HG03097 (cell line): ENCODE measurements at regions not wholly inside any gene's neighbourhood (a gene's known extent, or its start where the extent isn't known, plus 50 kb on each side); places are given as distances from the start of the nearest gene placed in this dataset.
"Not testable (repeated sequence)": the region's sequence is repeated elsewhere in the genome, so short reads cannot be mapped to it uniquely, and the experiment has no call there.

Experiments used
- ATAC-seq: cut with Tn5 transposase; IDR thresholded peaks from one replicate; pipeline ENCODE4 v1.9.1; 2021; ENCODE audit not compliant: unreplicated experiment, low FRiP score

DNA sequence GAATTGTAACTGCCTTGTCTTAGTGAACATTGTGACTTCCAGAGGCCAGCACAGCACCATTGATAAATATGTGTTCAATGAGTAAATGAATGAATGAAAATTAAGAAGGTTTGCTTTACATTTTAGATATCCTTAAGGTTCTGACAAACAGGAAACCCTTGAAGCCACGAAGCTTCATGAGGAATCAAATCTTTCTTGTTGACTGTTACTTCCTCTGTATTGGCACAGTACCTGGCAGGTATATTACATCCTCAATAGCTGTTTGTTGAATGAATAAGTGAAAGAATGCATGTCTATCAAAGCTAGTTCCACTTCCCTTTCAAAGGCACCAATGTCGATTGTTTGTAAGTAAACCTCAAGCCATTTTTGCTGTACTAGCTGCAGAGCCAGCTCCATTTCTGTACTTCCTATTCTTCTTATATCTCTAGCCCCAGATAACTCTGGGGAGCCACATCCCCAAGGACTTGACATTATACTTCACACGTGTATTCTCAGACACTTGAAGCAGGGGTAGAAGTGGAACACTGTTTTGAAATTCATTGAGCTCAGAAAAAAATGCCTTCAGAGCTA lies 140.3 kb upstream of the RAG2 start:
- ATAC-seq, result no peak

DNA sequence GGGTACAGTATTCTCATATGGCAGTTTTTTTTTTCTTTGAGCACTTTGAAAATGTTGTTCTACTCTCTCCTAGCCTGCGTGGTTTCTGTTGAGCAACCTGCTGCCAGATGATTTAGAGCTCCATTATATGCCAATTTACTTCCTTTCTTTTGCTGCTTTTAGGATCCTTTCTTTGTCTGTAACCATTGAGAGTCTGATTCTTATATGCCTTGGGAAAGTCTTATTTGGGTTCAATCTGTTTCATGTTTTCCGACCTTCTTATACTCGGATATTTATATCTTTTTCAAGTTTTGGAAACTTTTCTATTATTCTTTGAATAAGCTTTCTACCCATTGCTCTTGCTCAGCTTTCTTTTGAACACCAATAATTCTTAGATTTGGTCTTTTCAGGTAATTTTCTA lies 138.1 kb upstream of the RAG2 start:
- no peak for ATAC-seq

DNA sequence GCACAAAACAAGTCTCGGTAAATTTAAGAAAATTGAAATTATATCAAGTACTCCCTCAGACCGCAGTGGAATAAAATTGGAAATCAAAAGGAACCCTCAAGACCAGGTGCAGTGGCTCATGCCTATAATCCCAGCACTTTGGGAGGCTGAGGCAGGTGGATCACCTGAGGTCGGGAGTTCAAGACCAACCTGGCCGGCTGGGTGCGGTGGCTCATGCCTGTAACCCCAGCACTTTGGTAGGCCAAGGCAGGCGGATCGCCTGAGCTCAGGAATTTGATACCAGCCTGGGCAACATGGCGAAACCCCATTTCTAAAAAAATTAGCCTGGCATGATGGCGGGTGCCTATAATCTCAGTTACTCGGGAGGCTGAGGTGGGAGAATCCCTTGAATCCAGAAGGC lies 135.7 kb upstream of the RAG2 start:
- ATAC-seq, result not testable (repeated sequence)

DNA sequence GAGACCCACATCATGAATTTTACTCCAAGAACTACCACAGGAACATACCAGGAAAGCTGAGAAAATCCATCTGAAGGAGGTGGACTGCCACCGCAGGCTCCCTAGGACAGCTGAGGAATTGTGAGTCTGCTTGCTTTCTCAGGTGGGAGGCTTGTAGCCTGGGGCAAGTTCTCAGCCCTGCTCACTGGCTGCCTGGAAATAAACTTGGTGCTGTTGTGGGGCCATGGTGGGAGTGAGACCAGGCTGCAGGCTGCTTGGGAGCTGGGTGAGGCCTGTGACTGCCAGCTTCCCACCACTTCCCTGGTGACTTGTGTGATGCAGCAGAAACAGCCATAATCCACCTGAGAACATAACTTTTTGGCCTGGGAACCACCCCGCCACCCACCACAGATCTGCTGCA lies 132.7 kb upstream of the RAG2 start:
- no peak for ATAC-seq

DNA sequence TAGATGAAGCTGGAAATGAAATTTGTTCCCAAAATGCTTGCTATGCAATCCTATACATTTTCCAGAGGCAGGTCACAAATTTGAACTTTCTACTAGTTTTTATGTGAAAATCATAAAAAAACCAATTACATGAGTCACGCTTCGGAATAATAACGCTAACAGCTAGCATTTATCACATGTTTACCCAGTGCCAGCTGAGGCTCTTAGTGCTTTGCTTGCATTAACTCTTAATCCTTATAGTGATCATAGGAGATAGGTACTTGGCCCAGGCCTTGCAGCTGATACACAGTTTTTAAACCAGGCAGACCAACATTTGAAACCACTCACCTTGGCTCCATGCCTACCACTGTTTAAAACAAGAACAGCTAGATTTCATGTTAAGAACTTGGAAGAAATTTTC lies 131.8 kb upstream of the RAG2 start:
- ATAC-seq, result no peak

DNA sequence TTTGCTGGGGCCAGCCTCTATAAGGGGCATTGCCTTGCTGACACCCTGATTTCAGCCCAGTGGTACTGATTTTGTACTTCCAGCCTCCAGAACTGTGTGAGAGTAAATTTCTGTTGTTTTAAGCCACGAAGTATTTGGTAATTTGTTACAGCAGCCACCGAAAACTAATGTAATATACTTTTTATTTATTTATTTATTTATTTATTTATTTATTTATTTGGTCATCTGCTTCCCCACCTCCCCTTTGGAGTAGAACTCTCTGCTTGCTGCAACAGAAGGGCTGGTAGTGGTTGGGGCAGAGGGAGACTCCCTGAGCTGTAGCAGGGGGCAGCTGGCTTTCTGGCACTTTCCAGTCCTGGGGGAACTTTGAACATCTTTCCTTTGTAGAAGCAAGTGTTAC lies 128.4 kb upstream of the RAG2 start:
- no peak for ATAC-seq

DNA sequence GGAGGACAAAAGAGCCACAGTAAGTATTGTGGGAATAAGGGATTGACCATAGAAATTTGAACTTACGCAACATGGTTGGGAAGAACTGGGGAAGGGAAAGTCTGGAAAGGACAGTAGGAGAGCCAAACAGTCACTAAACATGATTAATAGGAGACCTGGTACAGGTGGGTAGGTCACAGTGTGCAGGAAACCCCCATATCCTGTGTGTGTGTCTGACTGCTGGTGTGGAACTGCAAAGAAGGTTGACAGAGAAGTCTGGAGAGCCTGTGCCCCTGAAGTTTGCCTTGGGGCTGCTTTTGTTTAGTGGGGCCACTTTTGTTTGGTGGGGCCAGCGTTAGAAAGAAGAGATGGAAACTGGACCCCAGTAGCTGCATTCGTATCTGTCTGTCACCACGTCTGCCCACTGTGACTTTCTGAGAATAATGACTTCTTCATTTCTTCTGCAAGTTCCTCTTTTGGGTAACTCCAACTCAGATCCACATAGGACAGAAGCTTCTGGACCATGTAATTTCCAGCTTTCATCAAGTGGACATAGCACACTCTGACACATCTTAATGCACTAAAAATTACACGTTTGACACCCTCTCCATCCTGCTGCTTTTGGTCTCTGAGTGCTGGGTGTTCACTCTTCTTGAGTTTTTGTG lies 126.8 kb upstream of the RAG2 start:
- ATAC-seq, result peak; percentile 76

DNA sequence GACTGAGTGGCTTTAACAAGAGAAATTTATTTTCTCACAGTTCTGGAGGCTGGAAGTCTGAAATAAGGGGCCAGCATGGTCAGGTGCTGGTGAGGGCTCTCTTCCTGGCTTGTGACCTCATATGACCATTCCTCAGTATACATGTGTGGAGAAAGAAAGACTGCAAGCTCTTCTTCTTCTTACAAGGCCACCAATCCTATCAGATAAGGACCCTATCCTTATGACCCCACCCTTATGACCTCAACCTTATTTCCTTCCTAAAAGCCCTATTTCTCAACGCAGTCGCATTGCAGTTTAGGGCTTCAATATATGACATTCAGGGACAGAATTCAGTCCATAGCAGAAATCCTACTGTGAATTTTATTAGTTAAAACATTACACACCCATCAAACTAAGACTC lies 124.4 kb upstream of the RAG2 start:
- no peak for ATAC-seq

DNA sequence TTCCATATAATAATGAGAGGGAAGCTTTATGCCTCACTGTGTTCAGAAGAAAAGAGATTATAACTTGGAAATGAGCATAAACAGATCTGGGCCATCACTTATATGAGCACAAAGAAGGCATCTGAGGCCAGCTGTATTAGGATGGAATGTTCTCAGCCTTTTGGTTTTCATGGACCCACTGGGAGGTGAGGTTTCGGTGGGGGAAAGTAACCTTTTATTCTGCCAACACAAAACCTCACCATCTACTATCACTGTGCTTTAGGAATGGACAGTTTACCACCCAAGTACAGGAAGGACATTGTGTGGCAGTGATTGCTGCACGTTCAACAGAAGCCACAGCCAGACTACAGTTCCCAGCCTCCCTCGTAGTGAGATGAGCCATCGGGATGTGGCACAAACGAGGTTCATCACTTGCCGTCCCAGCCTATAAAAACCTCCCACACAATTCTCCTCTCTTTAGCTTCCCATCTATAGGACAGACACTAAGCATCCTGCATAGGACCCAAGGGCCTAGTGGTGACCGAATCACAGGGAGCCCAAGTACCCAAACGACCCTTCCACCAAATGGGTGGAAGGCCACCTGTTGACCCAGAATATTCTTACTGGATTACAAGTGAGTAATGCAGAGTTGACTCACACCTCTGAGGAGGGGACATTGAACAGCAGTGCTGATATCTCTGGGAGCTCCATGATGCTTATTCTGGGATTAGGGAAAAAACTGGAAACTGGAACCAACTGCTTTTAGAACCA lies 121.5 kb upstream of the RAG2 start:
- no peak for ATAC-seq

DNA sequence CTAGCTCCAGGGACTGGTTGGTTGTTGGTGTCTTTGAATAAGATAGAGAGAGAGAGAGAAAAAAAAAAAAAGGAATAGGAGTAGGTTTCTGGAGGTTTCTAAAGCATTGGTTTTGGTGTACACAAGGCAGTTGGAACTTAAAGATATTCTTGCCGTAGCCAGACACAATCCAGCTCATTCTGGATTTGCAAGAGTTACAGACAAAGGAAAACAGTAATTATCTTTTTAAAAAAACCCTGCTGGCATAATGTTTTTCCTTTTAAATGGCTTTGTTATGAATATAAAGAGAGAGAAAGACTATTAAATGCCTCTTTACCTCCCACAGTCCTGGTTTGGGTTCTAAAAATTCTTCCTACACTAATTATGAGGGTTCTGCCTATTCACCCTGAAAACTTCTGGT lies 120.4 kb upstream of the RAG2 start:
- no peak for ATAC-seq

DNA sequence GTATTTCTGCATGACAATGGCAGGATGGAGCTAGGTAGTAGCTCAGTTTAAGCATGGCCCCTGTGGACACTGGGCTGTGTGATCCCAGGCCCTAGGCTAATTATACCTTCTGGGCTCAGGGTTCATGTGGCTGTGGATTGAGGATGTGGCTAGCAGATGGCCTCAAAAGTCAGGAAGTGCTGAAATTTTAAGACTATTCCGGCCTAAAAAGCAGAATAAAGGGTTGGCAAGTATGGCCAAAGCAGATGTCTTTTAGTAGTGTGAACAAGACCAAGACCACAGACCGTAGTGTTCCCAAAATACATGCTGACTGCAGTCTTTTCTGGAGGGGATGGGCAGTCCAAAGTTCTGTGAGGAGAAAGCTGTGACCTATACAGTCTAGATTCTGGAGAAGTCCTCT lies 115.7 kb upstream of the RAG2 start:
- no peak for ATAC-seq

DNA sequence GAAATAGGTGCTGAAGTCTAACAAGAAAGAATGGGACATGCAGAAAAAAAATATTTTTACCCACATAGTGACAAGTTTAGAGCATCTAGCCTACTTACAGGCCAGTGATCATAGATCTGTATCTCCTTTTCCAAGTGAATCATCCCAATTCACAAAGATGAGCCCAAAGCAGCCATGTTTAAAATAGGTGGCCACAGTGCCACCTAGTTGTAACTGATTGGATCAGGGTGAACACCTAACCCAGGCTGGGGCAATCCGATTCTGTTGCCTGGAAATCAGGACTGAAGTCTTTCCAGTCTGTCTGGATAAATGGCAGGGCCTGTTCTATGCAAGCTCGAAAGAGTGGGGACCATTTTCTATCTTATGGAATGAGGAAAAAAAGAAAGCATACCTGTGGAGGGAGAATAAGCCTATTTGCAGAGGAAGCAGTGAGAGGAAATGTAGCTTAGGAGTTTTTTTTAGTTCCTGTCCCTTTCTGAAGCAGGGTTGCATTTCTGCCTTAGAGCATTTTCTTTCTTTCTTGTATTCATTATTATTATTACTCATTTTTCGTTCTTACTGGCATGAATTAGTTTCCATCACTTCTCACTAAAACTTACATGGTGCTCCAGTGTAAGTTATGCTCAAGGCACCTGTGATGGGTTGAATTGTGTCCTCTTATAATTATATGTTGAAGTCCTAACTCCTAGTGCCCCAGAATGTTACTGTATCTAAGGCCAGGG lies 113.2 kb upstream of the RAG2 start:
- no peak for ATAC-seq
